GM19238 (cell line): ENCODE measurements at regions not wholly inside any gene's neighbourhood (a gene's known extent, or its start where the extent isn't known, plus 50 kb on each side); places are given as distances from the start of the nearest gene placed in this dataset.
"Not testable (repeated sequence)": the region's sequence is repeated elsewhere in the genome, so short reads cannot be mapped to it uniquely, and the experiment has no call there.

Experiments
- DNase-seq: peaks from one replicate; pipeline ENCODE4 v3.0.0; 2011; ENCODE audit warnings: low spot score; ENCODE audit not compliant: insufficient read length

GRCh38 chr9:110087605-110088004, 120.4 kb downstream of the C9orf152 start:
- no peak for DNase-seq

DNA sequence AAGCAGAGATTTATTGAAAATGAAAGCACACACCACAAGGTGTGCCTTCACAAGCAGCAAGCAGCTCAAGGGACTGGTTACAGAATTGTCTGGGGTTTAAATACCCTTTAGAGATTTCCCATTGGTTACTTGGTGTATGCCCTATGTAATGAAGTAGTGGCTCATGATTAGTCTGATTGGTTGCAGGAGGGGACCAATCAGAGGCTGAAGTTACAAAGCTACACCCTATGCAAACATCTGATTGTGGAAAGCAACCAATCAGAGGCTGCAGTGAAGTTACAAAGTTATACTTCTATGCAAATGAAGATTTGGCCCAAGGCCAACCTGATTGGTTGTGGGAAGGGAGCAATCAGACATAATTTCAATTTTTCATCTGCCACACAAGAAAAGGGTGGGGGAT, 119.9 kb downstream of the C9orf152 start:
- DNase-seq, result no peak

DNA sequence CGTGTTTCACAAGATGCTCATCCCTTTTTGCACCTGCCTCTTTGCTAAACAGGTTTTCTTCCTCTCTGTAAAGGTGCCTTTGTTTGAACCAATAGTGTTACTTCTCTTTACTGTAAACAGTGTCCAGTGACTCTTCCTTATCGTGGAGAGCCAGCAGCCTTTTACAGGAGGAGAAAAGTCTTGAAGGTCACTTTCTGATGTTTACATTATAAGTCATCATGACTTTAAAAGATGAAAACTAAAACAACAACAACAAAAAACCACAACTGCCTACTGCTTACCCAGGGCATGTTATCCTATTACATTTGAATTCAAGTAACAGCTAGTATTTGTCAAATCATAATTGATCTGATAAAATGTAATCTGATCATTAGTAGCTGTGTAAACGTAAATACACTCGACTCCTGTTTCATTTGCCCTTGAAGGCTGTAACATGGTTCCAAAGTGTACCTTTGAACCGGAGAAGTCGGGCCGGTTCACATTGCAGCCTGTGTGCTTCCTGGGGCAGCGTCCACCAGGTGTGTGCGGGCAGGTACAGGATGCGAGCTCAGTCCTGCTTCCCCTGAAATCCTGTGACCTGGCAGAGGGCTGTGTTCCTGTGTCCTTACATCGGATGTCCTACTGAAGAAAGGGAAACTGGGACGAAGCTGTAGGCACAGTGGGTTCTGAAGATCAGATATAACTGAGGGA, 118.1 kb downstream of the C9orf152 start:
- DNase-seq, result no peak

DNA sequence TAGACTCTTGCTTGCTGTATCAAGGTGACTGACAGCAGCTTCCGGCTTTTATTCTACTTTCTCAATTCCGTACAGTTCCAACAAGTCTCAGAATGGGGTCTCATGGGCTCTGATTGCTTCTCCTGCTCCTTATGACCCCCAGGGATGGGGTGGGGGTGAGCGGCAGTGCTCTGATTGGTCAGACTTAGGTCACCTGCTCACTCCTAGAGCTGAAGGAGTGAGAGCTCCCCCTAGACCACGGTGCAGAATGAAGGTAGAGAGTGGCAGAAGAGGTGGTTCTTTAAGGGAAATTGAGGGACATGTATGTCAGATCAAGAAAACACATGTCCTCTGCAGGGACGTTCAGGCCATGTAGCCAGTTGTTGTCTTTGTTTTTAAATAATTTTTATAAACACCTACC, 115.2 kb downstream of the C9orf152 start:
- DNase-seq, result no peak

- DNase-seq, result no peak
Measured at GRCh38 chr9:110093417-110093816, 114.5 kb downstream of the C9orf152 start.

GRCh38 chr9:110093871-110094270, 114.1 kb downstream of the C9orf152 start:
- no peak for DNase-seq

DNA sequence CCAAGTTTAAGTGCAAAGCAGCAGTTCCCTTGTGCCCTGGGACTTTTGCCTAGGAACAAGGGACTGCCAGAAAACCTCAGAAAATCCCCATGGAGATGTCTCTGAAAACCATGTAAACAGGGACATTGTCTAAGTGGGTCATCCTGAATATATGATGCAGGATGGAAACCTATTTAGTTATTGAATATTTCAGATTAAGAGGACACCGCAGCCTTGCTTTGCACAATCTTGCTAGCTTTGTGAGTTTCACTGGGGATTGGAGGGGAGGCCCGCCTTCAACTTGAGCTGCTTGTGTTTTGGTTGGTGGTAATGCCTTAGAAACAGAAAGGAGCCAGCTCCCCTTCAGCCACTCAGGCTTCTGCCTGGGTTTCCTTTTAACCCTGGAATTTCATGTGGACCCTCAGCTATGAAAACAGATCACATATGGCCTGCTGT, 112.8 kb downstream of the C9orf152 start:
- DNase-seq, result no peak

DNA sequence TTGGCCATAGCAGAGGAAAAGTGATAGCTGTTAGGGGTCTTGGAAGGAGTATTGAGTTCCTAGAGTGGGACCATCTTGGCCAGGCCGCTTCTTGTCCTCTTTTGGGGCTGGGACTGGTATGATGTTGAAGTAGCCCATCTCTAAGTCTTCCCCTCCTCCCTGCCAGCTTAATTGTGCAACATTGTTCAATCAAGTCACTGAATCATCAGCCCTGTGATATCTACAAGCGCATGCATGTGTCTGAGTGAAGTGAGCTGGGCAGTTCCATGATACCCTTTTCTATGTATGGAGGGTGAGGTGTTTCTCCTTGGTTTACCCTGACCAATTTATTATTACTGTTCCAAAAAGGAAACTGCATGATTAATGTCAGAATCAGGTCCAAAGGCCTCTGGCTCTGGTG, 112.2 kb downstream of the C9orf152 start:
- no peak for DNase-seq

DNA sequence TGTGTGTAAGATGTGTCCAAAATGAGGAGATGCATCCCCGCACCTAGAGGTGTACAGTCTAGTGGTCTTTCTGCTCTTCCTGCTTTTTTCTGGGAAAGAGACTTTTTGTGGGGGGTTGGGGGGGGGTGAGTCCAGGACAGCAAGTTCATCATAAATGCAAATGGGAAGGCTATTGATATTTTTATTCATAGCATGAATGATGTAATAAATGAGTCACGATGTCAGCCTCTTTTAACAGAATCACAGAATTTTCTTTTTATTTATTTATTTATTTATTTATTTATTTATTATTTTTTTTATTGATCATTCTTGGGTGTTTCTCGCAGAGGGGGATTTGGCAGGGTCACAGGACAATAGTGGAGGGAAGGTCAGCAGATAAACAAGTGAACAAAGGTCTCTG, 111.3 kb downstream of the C9orf152 start:
- DNase-seq, result not testable (repeated sequence)

- no peak for DNase-seq
Measured at GRCh38 chr9:110099236-110100095, 108.5 kb downstream of the C9orf152 start.

DNA sequence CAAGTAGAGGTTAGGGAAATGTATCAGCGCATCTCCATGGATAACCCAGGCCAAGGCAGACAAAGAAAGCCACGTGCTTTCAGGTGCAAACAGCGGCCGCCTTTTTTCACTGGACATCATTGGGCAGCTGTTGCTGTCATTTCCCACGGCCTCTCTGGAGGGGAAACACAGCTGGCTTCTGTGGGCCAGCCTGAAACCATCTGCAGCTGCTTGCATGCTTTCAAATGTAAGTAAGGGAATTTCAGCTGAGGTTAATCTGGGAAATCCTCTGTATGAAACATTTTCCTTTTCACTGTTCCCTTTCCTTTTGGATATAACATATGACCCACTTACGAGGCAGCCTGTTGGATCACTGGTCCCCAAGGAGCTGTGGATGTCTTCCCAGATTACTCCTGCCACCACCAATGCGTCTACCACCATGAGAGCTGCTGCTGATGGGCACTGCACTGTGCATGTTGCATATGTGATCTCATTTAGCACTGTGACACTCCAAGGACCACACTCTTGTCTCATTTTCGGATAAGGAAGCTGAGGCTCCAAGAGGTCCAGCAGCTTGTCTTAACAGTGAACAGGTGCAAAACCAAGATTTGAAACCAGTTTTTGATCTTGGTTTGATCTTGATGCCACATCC, 106.3 kb downstream of the C9orf152 start:
- peak; percentile 50 for DNase-seq

DNA sequence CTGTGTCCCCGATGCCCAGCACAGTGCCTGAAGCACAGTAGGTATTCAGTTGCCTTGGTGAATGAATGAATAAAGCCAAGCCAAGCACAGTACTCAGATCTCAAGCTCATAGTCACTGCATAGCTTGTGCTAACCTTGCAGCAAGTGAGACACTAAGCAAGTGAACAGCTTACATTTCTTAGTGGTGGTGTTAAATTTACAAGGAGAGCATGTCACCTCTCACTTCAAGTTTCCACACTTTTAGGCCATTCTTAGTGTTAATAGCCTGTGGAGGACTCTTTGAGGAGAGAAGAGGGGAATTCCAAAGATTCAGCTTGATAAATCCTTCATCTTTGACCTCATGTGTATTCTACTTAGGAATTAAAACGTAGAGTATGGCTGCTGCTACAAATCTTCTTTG, 104.7 kb downstream of the C9orf152 start:
- no peak for DNase-seq

- DNase-seq, result no peak
Measured at GRCh38 chr9:110104261-110104809, 103.6 kb downstream of the C9orf152 start.

- DNase-seq, result no peak
Measured at GRCh38 chr9:110105107-110105506, 102.9 kb downstream of the C9orf152 start.

- DNase-seq, result no peak
Measured at GRCh38 chr9:110106661-110107060, 101.3 kb downstream of the C9orf152 start.

GRCh38 chr9:110109333-110110092, 98.4 kb downstream of the C9orf152 start:
- DNase-seq, result no peak

DNA sequence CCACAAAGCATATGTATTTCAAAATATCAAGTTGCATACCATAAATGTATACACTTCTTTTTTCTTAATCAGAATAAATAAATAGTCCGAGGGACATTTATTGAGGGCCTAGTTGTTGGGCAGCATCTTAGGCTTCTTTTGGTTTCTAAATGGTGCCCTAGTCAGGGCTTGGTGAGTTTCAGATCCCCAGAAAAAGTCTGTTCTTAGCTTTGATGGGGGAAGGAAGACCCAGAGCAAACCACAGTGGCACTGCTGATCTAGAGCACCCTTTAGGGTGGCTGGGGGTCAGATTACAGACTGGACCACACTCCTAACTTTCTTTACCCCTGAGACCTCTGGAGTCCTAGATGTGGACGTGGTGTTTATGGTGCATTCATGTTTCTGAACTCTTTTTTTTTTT, 97.8 kb downstream of the C9orf152 start:
- peak; percentile 19 for DNase-seq

DNA sequence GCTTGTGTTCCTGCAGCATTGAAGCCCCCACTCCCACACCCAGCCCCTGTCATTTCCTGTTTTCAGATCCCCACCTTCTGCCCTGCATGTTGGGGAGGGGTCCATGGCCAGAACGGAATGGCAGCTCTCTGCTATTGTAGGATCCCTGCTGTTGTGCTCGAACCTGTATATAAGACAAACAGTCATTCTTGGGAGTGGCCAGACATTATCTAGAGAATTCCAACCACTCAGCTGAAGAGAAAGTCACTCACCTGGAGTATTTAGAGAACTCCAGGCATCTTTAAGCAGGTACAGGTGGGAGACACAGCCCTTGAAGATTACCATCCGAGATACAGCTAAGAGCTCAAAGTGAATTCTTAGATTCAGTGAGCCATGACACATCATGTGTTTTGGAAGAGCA, 96.1 kb downstream of the C9orf152 start:
- no peak for DNase-seq

DNA sequence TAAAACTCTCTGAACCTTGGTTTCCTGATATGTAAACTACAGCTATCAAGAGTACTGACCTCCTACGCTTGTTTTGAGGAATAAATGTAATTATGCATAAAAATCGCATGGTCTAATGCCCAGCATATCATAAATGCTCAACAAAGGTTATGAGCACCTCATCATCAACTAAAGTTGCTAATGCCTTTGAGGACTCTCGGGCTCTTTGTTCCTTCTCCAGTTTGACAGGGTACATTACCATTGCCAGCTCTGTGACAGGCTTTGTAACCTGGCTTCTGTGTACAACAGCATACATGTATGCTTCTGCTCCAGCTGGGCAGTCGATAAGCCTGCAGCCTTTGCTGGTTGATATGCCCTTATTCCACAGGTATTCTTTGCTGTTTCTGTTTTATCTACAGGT, 95.2 kb downstream of the C9orf152 start:
- no peak for DNase-seq

GRCh38 chr9:110114086-110114858, 93.7 kb downstream of the C9orf152 start:
- no peak for DNase-seq

DNA sequence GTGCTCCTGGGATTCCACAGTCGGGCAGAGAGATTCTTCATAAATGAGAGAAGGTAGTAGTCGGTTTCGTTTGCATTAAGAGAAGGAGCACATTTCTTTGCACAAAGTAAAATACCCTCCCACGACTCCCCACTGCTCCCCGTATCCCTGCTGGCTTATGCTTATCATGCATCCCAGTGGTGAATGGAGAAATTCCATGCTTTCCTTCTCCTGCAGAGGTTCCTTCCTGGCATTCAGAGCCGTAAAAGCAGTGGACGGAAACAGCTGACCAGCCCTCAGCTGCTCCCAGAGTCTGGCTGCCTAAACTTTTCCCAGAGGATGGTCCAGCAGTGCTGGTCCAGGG, 93.1 kb downstream of the C9orf152 start:
- DNase-seq, result no peak
